A549 (cell line): ENCODE measurements at regions not wholly inside any gene's neighbourhood (a gene's known extent, or its start where the extent isn't known, plus 50 kb on each side); places are given as distances from the start of the nearest gene placed in this dataset.
"Not testable (repeated sequence)": the region's sequence is repeated elsewhere in the genome, so short reads cannot be mapped to it uniquely, and the experiment has no call there.

Experiments used
- BCL3 ChIP-seq: fragments of >200 bp; sonication (Bioruptor Twin); formaldehyde crosslinking; IDR thresholded peaks from 3 replicates; pipeline ENCODE4 v1.6.1; 2016
- CEBPB ChIP-seq, 2 experiments: fragments of >200 bp in 1 of 2; sonication (Bioruptor Twin) in 1 of 2; formaldehyde crosslinking in 1 of 2; IDR thresholded peaks; 2 replicates each; pipeline ENCODE4 v1.6.1; 2012 to 2016
- CTCF ChIP-seq: fragments of >200 bp; sonication (Bioruptor Twin); formaldehyde crosslinking; IDR thresholded peaks from 3 replicates; pipeline ENCODE4 v1.5.1; 2016
- MYC ChIP-seq: IDR thresholded peaks from 2 replicates; pipeline ENCODE4 v1.6.1; 2012; ENCODE audit warnings: mild to moderate bottlenecking, inconsistent platforms, low read length, improper control_type of control experiment, borderline replicate concordance
- NR3C1 ChIP-seq: fragments of >200 bp; sonication (Bioruptor Twin); formaldehyde crosslinking; IDR thresholded peaks from 3 replicates; pipeline ENCODE4 v1.6.1; 2017
- REST ChIP-seq: fragments of 200-600 bp; sonication (generic); IDR thresholded peaks from 2 replicates; pipeline ENCODE4 v1.6.1; 2016; ENCODE audit warnings: antibody characterized with exemption, mild to moderate bottlenecking, moderate library complexity
- SMC3 ChIP-seq: fragments of >200 bp; sonication (Bioruptor Twin); formaldehyde crosslinking; IDR thresholded peaks from 3 replicates; pipeline ENCODE4 v1.6.1; 2018; ENCODE audit warnings: inconsistent platforms
- TP53 ChIP-seq: fragments of 250-450 bp; sonication (Bioruptor Pico); IDR thresholded peaks from 2 replicates; pipeline ENCODE4 v1.5.0; 2021; ENCODE audit warnings: mild to moderate bottlenecking, moderate library complexity

- TF ChIP-seq CTCF; CEBPB (IDR thresholded peaks at IDR 0.05); NR3C1; SMC3; MYC; TP53 (CRISPR knock-in tag); BCL3; REST: not testable (repeated sequence)
Observed at GRCh38 chr1:82359541-82359940, 558.8 kb downstream of the ADGRL2 start.
